ENCODE measurements at regions not wholly inside any gene's neighbourhood (a gene's known extent, or its start where the extent isn't known, plus 50 kb on each side); places are given as distances from the start of the nearest gene placed in this dataset.
A peak's percentile ranks its signal among the peaks of the same experiment; 100 is the strongest.

- no peak for TF ChIP-seq ZBED4 (CRISPR knock-in tag; IDR thresholded peaks at IDR 0.05; ENCODE audit: borderline replicate concordance)
- TF ChIP-seq MIER3 (CRISPR knock-in tag; IDR thresholded peaks at IDR 0.05; ENCODE audit: borderline replicate concordance) = no peak
- TF ChIP-seq KDM2A (CRISPR knock-in tag; IDR thresholded peaks at IDR 0.05; ENCODE audit: borderline replicate concordance, low read depth) = peak; percentile 38; the same call in 1 of the 2 replicates
- TF ChIP-seq ZNF225 (CRISPR knock-in tag; IDR thresholded peaks at IDR 0.05) = no peak
- TF ChIP-seq SKI (IDR thresholded peaks at IDR 0.05; ENCODE audit: partially characterized antibody) = no peak
- TF ChIP-seq TEAD3 (CRISPR knock-in tag; optimal IDR thresholded peaks at IDR 0.05; ENCODE audit: borderline replicate concordance) = peak; percentile 17
- TF ChIP-seq IRF9 (CRISPR knock-in tag; IDR thresholded peaks at IDR 0.05; ENCODE audit: borderline replicate concordance) = no peak
- TF ChIP-seq, protein P1, sequence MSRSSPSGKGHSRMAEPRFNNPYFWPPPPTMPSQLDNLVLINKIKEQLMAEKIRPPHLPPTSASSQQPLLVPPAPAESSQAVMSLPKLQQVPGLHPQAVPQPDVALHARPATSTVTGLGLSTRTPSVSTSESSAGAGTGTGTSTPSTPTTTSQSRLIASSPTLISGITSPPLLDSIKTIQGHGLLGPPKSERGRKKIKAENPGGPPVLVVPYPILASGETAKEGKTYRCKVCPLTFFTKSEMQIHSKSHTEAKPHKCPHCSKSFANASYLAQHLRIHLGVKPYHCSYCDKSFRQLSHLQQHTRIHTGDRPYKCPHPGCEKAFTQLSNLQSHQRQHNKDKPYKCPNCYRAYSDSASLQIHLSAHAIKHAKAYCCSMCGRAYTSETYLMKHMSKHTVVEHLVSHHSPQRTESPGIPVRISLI (CRISPR knock-in tag; IDR thresholded peaks at IDR 0.05; ENCODE audit: borderline replicate concordance) = no peak
- TF ChIP-seq AGO2 (optimal IDR thresholded peaks at IDR 0.05; ENCODE audit: low read depth, low read length) = no peak
- TF ChIP-seq ZNF572 (CRISPR knock-in tag; IDR thresholded peaks at IDR 0.05) = no peak
- peak; percentile 87 for TF ChIP-seq STAG1 (CRISPR knock-in tag; IDR thresholded peaks at IDR 0.05)
- TF ChIP-seq, protein P2, sequence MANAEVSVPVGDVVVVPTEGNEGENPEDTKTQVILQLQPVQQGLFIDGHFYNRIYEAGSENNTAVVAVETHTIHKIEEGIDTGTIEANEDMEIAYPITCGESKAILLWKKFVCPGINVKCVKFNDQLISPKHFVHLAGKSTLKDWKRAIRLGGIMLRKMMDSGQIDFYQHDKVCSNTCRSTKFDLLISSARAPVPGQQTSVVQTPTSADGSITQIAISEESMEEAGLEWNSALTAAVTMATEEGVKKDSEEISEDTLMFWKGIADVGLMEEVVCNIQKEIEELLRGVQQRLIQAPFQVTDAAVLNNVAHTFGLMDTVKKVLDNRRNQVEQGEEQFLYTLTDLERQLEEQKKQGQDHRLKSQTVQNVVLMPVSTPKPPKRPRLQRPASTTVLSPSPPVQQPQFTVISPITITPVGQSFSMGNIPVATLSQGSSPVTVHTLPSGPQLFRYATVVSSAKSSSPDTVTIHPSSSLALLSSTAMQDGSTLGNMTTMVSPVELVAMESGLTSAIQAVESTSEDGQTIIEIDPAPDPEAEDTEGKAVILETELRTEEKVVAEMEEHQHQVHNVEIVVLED (CRISPR knock-in tag; IDR thresholded peaks at IDR 0.05; ENCODE audit: borderline replicate concordance) = no peak
- no peak for TF ChIP-seq SAFB2 (CRISPR knock-in tag; IDR thresholded peaks at IDR 0.05; ENCODE audit: borderline replicate concordance, low read depth)
- TF ChIP-seq ZBTB37 (CRISPR knock-in tag; IDR thresholded peaks at IDR 0.05) = no peak
- TF ChIP-seq ZFX (CRISPR knock-in tag; IDR thresholded peaks at IDR 0.05; ENCODE audit: low read depth) = no peak
- TF ChIP-seq ZNF101 (CRISPR knock-in tag; IDR thresholded peaks at IDR 0.05; ENCODE audit: borderline replicate concordance, low read depth) = no peak
Observed at GRCh38 chr9:36728651-36729520, 156.2 kb downstream of the MELK start (continued).
